CD4-positive, alpha-beta T cell treated with Interleukin-15 for 4 hours (primary cell): ENCODE measurements at regions not wholly inside any gene's neighbourhood (a gene's known extent, or its start where the extent isn't known, plus 50 kb on each side); places are given as distances from the start of the nearest gene placed in this dataset.
"Not testable (repeated sequence)": the region's sequence is repeated elsewhere in the genome, so short reads cannot be mapped to it uniquely, and the experiment has no call there.

Experiments
- DNase-seq: peaks from one replicate; pipeline ENCODE4 v3.0.0-alpha.2; 2020; ENCODE audit warnings: low spot score

DNA sequence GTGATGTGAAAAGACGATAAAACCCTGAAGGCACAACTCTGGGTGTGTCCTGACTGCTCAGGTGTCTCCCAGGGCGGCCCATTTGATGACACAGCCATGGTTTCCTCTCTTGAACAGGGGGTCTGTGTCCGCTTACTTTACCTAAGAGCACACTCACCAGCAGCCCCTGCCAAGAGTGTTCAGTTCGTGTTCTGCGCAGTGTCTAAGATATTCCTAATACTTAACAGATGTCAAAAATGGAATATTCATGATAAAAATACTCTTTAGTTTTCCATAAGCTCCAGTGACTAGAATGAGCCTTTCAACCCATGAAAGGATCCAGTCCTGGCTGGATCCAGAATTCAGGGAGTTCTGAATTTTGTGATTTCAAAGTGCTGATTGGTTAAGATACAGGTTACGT, 492.4 kb downstream of the TNS3 start:
- no peak for DNase-seq

DNA sequence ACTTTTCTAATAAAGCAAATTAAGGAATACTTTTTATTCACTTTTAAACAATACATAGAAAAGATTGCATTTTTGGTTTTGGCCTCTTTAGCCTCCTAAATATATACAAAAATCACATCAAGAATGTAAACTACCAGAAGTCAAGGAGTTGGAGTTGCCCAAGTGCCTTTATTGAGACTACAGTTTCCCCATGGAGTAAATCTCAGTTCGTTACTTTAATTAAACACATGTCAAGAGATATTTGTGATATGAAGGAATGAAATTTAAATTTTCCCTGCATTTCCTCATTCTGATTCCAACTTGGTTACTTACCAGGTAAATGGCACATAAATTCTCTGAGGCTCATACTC, 492.9 kb downstream of the TNS3 start:
- no peak for DNase-seq

GRCh38 chr7:47088329-47089067, 493.4 kb downstream of the TNS3 start:
- DNase-seq: peak; percentile 12

- no peak for DNase-seq
Measured at GRCh38 chr7:47087866-47088265, 494.0 kb downstream of the TNS3 start.

DNA sequence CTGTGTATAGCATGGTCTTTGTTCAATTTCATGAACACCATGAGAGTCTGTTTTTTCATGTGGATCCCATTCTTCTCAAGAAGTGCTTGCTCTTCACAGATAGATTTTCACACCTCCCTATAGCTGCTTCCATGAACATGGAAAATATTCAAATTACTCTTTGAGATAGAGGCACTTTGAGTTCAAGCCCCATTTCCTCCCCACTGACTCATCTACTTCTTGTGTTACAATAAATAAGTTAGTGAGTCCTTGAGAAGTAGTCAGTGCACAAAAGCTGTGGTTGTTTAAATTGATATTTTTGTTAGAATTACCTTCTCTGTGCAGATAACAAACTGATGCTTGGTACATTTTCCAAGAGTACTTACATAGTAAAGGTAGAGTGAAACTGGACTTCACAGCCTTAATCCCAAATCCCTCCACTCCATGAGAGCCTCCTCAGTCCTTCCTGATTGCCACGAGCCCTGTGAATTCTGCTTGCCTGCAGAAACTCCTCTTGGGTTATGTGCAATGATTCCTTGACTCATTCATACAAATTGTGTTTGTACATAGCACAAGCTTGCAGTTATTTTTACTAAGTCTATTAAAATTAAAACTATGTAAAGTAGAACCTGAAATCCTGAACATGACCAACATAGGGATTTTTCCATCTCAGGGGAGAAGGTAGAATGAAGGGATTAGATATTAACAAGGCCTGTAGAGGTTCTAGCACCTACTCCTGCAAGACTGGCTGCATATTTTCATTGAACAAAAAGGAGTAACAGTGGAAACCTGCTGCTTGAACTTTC, 496.2 kb downstream of the TNS3 start:
- no peak for DNase-seq

- DNase-seq: no peak
Measured at GRCh38 chr7:47083476-47084250, 498.2 kb downstream of the TNS3 start.

GRCh38 chr7:47080816-47081215, 501.1 kb downstream of the TNS3 start:
- DNase-seq: no peak

DNA sequence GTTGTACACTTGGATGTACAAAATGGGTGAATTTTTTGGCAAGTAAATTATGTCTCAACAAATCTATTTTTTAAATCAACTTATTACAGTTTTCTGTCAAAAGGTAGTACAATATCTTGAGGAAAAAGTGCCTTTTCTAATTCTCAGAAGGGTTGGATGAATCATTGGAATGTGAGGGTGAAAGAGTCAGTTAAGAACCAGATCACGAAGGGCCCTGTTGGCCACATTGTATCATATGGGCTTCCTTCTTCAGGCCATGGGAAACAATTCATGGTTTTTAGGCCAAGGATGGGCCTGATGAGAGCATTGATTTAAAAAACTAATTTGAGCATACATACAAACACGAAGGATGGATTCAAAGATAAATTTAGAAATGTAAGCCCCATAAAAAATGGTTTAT, 503.7 kb downstream of the TNS3 start:
- no peak for DNase-seq

DNA sequence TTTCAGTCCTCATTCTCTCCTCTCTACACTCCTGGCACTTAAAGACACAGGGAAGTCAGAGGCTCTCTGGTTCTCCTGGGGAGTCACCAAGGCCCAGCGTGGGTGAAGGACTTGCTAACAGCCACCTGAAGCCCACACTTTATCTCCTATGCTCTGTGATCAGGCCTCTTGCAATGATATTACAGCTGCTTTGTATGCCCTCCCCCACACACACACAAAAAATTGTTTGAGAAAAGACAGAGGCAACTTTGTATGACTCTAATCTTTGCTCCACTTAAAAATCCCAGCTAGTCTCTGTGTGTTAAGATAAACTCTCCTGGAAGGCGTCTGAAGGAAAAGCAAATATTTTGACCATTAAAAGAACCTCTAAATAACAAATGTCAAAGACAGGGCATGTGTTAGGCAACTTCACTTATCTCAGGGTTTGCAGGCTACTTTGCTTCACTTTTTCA, 507.2 kb downstream of the TNS3 start:
- no peak for DNase-seq

DNA sequence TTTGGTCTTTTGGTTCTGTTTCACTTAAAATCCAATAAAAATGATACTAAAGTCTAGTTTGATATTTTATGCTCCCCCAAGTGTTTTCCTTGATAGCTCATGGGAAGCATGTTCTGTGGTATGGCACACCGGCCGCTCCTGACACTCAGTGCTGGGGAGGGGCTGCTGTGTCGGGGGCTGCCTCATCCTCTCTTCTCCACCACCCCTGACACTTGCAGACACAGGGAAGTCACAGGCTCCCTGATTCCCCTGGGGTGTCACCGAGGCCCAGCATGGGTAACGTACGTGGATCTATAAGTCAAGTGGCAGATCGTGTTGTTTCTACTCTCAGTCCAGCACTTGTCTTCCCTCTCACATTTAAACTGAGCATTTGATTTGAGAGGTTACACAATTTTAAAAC, 508.6 kb downstream of the TNS3 start:
- DNase-seq: no peak

GRCh38 chr7:47071866-47072265, 510.0 kb downstream of the TNS3 start:
- no peak for DNase-seq

DNA sequence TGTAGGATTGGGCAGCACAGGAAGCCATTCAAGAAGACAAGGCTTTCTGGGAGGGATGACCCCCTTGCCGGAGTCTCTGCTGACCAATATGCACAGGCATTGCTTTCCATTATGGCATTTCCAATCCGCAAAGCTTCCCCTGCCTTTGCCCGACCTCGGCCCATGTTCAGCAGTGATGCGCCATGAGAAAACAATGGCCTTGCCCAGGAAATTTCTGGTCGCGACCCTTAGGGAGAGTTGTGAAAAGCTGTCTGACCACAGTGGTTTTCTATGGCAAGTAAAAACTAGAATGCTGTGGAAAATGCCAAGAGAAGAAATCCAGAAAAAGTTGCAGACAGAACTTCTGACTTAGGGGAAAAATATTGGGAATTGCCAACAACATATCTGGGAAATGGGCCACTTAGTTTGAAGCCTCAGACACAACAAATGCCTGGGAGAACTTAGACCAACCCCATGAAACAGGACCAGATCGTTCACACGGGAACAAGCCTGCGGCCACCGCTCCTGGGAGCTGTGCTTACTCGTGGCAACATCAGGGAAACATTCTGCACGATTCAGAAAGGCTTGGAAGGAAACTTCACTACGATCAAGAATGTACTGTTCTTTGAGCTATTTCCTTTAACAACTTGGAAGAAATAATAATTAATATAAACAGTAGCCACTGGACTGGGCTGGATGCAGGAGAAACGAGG, 512.4 kb downstream of the TNS3 start:
- DNase-seq: no peak

GRCh38 chr7:47066976-47067614, 514.8 kb downstream of the TNS3 start:
- DNase-seq: no peak

DNA sequence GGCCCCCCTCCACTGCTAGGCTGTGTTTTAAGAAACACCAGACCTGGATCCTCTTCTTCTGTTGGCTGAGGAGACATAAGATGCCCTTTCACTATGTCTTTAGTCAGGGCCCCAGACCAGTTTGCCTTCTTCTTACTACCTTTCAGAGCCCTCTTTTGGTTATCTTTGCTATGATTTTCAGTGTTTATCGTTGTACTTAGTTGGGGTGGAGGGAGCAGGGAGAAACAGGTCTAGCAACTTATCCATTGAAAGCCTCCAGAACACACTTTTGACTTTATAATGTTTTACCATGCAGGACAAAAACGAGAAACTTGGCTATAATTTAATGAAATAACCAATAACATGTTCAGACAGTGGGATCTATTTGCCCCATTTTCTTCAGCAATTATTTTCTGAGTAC, 525.2 kb downstream of the TNS3 start:
- DNase-seq: no peak

GRCh38 chr7:47052541-47053208, 529.2 kb downstream of the TNS3 start:
- DNase-seq: not testable (repeated sequence)

DNA sequence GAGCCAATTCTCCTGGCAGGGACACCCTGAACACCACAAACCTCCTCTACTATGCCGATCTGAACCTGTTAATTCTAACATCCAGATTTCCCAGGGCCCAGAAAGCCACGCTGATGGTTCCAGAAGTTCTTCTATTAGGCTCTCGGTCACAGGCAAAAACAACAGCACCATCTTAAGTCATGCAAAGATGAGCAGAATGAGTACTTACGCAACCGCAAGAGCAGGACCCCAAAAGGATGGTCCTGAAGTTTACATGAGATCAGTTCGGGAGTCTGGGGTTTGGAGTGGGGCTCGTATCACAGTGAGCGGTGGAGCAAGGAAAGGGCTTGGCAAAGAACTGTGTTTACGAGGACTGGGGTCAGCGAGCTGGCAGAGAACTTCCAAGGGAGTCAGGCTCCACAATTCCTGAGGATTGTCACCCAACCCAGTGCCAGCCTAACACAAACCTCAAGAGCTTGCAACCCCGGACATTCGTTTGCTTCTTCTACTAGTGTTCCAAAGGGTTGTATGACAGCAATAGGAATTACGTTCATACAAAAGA, 532.6 kb downstream of the TNS3 start:
- DNase-seq: no peak

- no peak for DNase-seq
Measured at GRCh38 chr7:47047384-47047783, 534.5 kb downstream of the TNS3 start.

- no peak for DNase-seq
Measured at GRCh38 chr7:47046949-47047348, 535.0 kb downstream of the TNS3 start.

DNA sequence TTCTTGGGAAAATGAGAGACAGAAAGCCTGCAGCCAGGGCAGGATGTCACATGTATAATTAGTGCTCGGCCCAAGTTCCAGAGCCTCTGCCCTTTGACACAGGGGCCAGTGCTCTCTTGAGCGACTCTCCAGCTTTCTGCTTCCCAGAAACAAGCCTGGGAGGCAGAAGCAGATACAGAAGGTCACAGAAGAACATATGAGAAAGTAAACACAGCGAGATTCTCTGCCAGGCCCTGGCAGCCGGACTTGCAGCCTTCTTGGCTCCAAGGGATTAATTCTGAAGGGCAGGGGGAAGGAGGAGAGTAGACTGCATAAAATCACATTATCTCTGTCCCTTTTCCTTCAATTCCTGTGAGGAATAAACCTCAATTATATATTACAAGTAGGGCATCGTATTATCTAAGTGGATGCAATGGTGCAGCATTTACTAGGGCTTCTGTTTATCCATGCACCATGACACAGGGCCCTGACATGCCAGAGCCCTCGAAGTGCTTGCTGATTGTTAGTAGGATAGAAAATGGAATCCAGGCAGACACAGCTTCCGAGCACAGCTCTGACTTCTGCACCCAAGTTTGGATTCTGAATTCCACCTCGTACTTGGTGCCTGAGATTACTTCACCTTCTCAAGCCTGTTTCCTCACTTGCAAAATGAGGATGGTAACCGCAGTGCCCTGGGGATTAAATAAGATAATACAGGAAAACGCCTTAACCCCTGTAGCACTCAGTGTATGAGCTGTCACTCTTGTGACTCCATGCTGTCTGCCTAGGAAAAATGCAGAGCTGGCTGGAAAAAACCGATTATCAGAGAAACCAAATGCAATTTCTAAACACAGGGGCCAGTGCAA, 536.5 kb downstream of the TNS3 start:
- no peak for DNase-seq

GRCh38 chr7:47044625-47045024, 537.3 kb downstream of the TNS3 start:
- no peak for DNase-seq
